GM23338 (cell line): ENCODE measurements at regions not wholly inside any gene's neighbourhood (a gene's known extent, or its start where the extent isn't known, plus 50 kb on each side); places are given as distances from the start of the nearest gene placed in this dataset.

Experiments used
- CREB1 ChIP-seq: fragments of 250-450 bp; sonication (Bioruptor Pico); IDR thresholded peaks from 2 replicates; pipeline ENCODE4 v1.5.0; 2020; ENCODE audit warnings: low read depth, mild to moderate bottlenecking, moderate library complexity
- EZH2 ChIP-seq: fragments of 200-600 bp; sonication (generic); IDR thresholded peaks from one replicate; pipeline ENCODE4 v1.8.0; 2017; ENCODE audit warnings: antibody characterized with exemption, mild to moderate bottlenecking, low read depth; ENCODE audit not compliant: unreplicated experiment
- EZH2phosphoT487 ChIP-seq: fragments of 200-600 bp; sonication (generic); IDR thresholded peaks from one replicate; pipeline ENCODE4 v1.8.1; 2018; ENCODE audit warnings: antibody characterized with exemption; ENCODE audit not compliant: unreplicated experiment
- NANOG ChIP-seq: IDR thresholded peaks from 2 replicates; pipeline ENCODE4 v1.6.1; 2016; ENCODE audit warnings: antibody characterized with exemption, borderline replicate concordance
- STAT1 ChIP-seq: IDR thresholded peaks from one replicate; pipeline ENCODE4 v1.6.1; 2016; ENCODE audit warnings: antibody characterized with exemption; ENCODE audit not compliant: unreplicated experiment
- ZNF114 ChIP-seq: fragments of 250-450 bp; sonication (Bioruptor Pico); IDR thresholded peaks from 2 replicates; pipeline ENCODE4 v1.5.0; 2020; ENCODE audit warnings: mild to moderate bottlenecking, moderate library complexity
- ZNF331 ChIP-seq: fragments of 250-450 bp; sonication (Bioruptor Pico); IDR thresholded peaks from 2 replicates; pipeline ENCODE4 v1.5.0; 2020; ENCODE audit warnings: low read depth, mild to moderate bottlenecking, moderate library complexity
- ZNF462 ChIP-seq: fragments of 250-450 bp; sonication (Bioruptor Pico); IDR thresholded peaks from 2 replicates; pipeline ENCODE4 v1.5.0; 2020; ENCODE audit warnings: mild to moderate bottlenecking, moderate library complexity
- TF ChIP-seq, protein P1 (sequence below): IDR thresholded peaks from one replicate; pipeline ENCODE4 v1.6.1; 2018; ENCODE audit warnings: antibody characterized with exemption; ENCODE audit not compliant: unreplicated experiment

DNA sequence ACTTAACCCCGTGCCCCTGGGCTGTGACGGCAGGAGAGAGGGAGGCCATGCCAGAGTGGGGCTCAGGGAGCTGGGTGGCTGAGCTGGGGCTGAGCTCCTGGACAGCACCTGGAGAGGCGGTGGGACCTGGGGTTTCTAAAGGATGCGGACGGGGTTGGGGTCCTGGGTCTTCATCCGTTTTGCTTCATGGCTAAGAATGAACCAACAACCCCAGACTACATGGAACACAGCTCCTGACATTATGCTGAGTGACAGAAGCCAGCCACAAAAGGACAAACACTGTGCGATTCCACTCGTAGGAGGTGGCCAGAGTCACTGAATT is 60.6 kb downstream of the NCOR2 start (continued):
- no peak for TF ChIP-seq ZNF462 (CRISPR knock-in tag)
- TF ChIP-seq EZH2phosphoT487 = no peak
- no peak for TF ChIP-seq ZNF331 (CRISPR knock-in tag)
- no peak for TF ChIP-seq ZNF114 (CRISPR knock-in tag)
- TF ChIP-seq, protein P1, sequence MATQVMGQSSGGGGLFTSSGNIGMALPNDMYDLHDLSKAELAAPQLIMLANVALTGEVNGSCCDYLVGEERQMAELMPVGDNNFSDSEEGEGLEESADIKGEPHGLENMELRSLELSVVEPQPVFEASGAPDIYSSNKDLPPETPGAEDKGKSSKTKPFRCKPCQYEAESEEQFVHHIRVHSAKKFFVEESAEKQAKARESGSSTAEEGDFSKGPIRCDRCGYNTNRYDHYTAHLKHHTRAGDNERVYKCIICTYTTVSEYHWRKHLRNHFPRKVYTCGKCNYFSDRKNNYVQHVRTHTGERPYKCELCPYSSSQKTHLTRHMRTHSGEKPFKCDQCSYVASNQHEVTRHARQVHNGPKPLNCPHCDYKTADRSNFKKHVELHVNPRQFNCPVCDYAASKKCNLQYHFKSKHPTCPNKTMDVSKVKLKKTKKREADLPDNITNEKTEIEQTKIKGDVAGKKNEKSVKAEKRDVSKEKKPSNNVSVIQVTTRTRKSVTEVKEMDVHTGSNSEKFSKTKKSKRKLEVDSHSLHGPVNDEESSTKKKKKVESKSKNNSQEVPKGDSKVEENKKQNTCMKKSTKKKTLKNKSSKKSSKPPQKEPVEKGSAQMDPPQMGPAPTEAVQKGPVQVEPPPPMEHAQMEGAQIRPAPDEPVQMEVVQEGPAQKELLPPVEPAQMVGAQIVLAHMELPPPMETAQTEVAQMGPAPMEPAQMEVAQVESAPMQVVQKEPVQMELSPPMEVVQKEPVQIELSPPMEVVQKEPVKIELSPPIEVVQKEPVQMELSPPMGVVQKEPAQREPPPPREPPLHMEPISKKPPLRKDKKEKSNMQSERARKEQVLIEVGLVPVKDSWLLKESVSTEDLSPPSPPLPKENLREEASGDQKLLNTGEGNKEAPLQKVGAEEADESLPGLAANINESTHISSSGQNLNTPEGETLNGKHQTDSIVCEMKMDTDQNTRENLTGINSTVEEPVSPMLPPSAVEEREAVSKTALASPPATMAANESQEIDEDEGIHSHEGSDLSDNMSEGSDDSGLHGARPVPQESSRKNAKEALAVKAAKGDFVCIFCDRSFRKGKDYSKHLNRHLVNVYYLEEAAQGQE = no peak
- TF ChIP-seq EZH2 = no peak
- no peak for TF ChIP-seq STAT1
- TF ChIP-seq CREB1 (CRISPR knock-in tag) = no peak
- TF ChIP-seq NANOG = no peak
